Gastrocnemius medialis (tissue), 4 donors: ENCODE measurements at regions not wholly inside any gene's neighbourhood (a gene's known extent, or its start where the extent isn't known, plus 50 kb on each side); places are given as distances from the start of the nearest gene placed in this dataset.

Experiments used
- CTCF ChIP-seq, 5 experiments: fragments of 450-650 bp in 3 of 5; fragments of 200-600 bp in 2 of 5; sonication (generic) in 2 of 5; IDR thresholded peaks in 4 of 5; conservative IDR thresholded peaks in 1 of 5; 1 replicate in 4 of 5; 2 replicates in 1 of 5; pipeline ENCODE4 v1.5.1; 2016 to 2019; ENCODE audit warnings: antibody characterized with exemption in 5 of 5, mild to moderate bottlenecking in 3 of 5, moderate library complexity in 3 of 5
- POLR2A ChIP-seq, 2 donors: fragments of 450-650 bp; IDR thresholded peaks; one replicate each; pipeline ENCODE4 v1.6.1; 2017; ENCODE audit warnings: antibody characterized with exemption in 2 of 2, mild to moderate bottlenecking in 2 of 2, moderate library complexity in 2 of 2

GRCh38 chr20:60326821-60327220 lies 368.6 kb downstream of the CDH26 start:
- TF ChIP-seq CTCF (IDR thresholded peaks at IDR 0.05 in 4 of 5, conservative IDR thresholded peaks at IDR 0.05 in 1 of 5) = no peak
- no peak for TF ChIP-seq POLR2A (IDR thresholded peaks at IDR 0.05)
